Prostate gland (tissue), 2 donors: ENCODE measurements at regions not wholly inside any gene's neighbourhood (a gene's known extent, or its start where the extent isn't known, plus 50 kb on each side); places are given as distances from the start of the nearest gene placed in this dataset.

ENCODE experiments used
- DNase-seq: peaks from one replicate; pipeline ENCODE4 v3.0.0-alpha.2; 2019; ENCODE audit warnings: low spot score
- H3K27ac ChIP-seq, 2 donors: fragments of 200-600 bp; sonication (generic); 2 replicates each; pipeline ENCODE4 v1.5.1; 2017 to 2019
- H3K27me3 ChIP-seq: fragments of 200-600 bp; sonication (generic); replicated peaks from 2 replicates; pipeline ENCODE4 v1.5.1; 2019; ENCODE audit not compliant: insufficient read depth
- H3K36me3 ChIP-seq, 2 donors: fragments of 200-600 bp; sonication (generic); 1 replicate in 1 of 2; 2 replicates in 1 of 2; pipeline versions ENCODE4 v1.5.1 to v1.8.1; 2017 to 2019
- H3K4me1 ChIP-seq: fragments of 200-600 bp; sonication (generic); replicated peaks from 2 replicates; pipeline ENCODE4 v1.5.1; 2019
- H3K4me3 ChIP-seq, 2 donors: fragments of 200-600 bp; sonication (generic); 2 replicates each; pipeline ENCODE4 v1.5.1; 2017 to 2019
- H3K9me3 ChIP-seq: fragments of 200-600 bp; sonication (generic); 2 replicates; pipeline ENCODE4 v1.5.1; 2017
- CTCF ChIP-seq, 4 experiments: fragments of 200-600 bp in 2 of 4; fragments of 450-650 bp in 2 of 4; sonication (generic) in 2 of 4; IDR thresholded peaks; 1 replicate in 3 of 4; 2 replicates in 1 of 4; pipeline ENCODE4 v1.5.1; 2016 to 2019; ENCODE audit warnings: antibody characterized with exemption in 4 of 4, mild to moderate bottlenecking in 2 of 4, moderate library complexity in 2 of 4
- POLR2A ChIP-seq: fragments of 450-650 bp; IDR thresholded peaks from one replicate; pipeline ENCODE4 v1.6.1; 2016; ENCODE audit warnings: antibody characterized with exemption, mild to moderate bottlenecking
- POLR2AphosphoS5 ChIP-seq: sonication (generic); formaldehyde crosslinking; IDR thresholded peaks from one replicate; pipeline ENCODE4 v1.6.1; 2017; ENCODE audit warnings: antibody characterized with exemption
- WGBS: methylation state at CpG from one replicate; pipeline ENCODE4 v1.1.5; 2018; 5-methylcytosine and 5-hydroxymethylcytosine counted together
- intact Hi-C: fragments of 100-400 bp; cut with DNase I; formaldehyde crosslinking; loops from one replicate; pipeline ENCODE4 v1.14.2; 2022

- Histone ChIP-seq H3K27ac (no peak overlapping the region), H3K27me3 (peaks cover 3% of the 10 kb centered on the region), H3K36me3 (no peaks in the 10 kb centered on the region), H3K4me1 (no peaks in the 10 kb centered on the region), H3K9me3 (no peaks in the 10 kb centered on the region), H3K4me3 (no peak overlapping the region)
- intact Hi-C loops = no loop called here
- no peak for TF ChIP-seq CTCF (IDR thresholded peaks at IDR 0.05)
- no peak for TF ChIP-seq POLR2AphosphoS5
- TF ChIP-seq POLR2A = no peak
- no peak for DNase-seq
- WGBS = 100% methylated on average over 1 of the region's 1 CpG
Measured at GRCh38 chr9:119086590-119086989, 282.6 kb downstream of the BRINP1 start.

- 47% methylated on average over 5 of the region's 5 CpGs for WGBS
- H3K4me3 ChIP-seq = no peak overlapping the region
- no peak overlapping the region for H3K27ac ChIP-seq
- H3K4me1 ChIP-seq = no peaks in the 10 kb centered on the region
- no peak for DNase-seq
- intact Hi-C loops = no loop called here
- H3K27me3 ChIP-seq = peaks cover 3% of the 10 kb centered on the region
- H3K36me3 ChIP-seq = no peaks in the 10 kb centered on the region
- no peak for TF ChIP-seq CTCF (IDR thresholded peaks at IDR 0.05)
- no peak for TF ChIP-seq POLR2A
- TF ChIP-seq POLR2AphosphoS5 = no peak
- no peaks in the 10 kb centered on the region for H3K9me3 ChIP-seq
Measured at GRCh38 chr9:119088002-119088547, 281.2 kb downstream of the BRINP1 start.

GRCh38 chr9:119091074-119091473, 278.2 kb downstream of the BRINP1 start:
- H3K4me1 ChIP-seq = no peaks in the 10 kb centered on the region
- TF ChIP-seq POLR2A = no peak
- TF ChIP-seq POLR2AphosphoS5 = no peak
- TF ChIP-seq CTCF (IDR thresholded peaks at IDR 0.05) = no peak
- H3K4me3 ChIP-seq = no peak overlapping the region
- no peak overlapping the region for H3K27ac ChIP-seq
- no peaks in the 10 kb centered on the region for H3K36me3 ChIP-seq
- H3K9me3 ChIP-seq = no peaks in the 10 kb centered on the region
- 30% methylated on average over 1 of the region's 1 CpG for WGBS
- H3K27me3 ChIP-seq = no peaks in the 10 kb centered on the region
- intact Hi-C loops = no loop called here
- DNase-seq = no peak

- no peaks in the 10 kb centered on the region for H3K9me3 ChIP-seq
- intact Hi-C loops = no loop called here
- H3K4me1 ChIP-seq = no peaks in the 10 kb centered on the region
- DNase-seq = no peak
- no peak overlapping the region for H3K4me3 ChIP-seq
- no peaks in the 10 kb centered on the region for H3K27me3 ChIP-seq
- 76% methylated on average over 5 of the region's 5 CpGs for WGBS
- no peak overlapping the region for H3K27ac ChIP-seq
- TF ChIP-seq POLR2A (no peak), CTCF (IDR thresholded peaks at IDR 0.05) (no peak), POLR2AphosphoS5 (no peak)
- H3K36me3 ChIP-seq = no peaks in the 10 kb centered on the region
Measured at GRCh38 chr9:119092125-119092524, 277.1 kb downstream of the BRINP1 start.

- TF ChIP-seq POLR2A = no peak
- no peak for TF ChIP-seq POLR2AphosphoS5
- TF ChIP-seq CTCF (IDR thresholded peaks at IDR 0.05) = no peak
- Histone ChIP-seq H3K27me3 (no peaks in the 10 kb centered on the region), H3K4me1 (no peaks in the 10 kb centered on the region), H3K9me3 (no peaks in the 10 kb centered on the region), H3K36me3 (no peaks in the 10 kb centered on the region), H3K4me3 (no peak overlapping the region), H3K27ac (no peak overlapping the region)
- DNase-seq = no peak
- intact Hi-C loops = no loop called here
Measured at GRCh38 chr9:119094086-119094485, 275.1 kb downstream of the BRINP1 start.
